Activated T-helper 17 cell treated with anti-CD3 and anti-CD28 coated beads, Interleukin-2, amount 50 U/mL, for 72 hours (primary cell): ENCODE measurements at regions not wholly inside any gene's neighbourhood (a gene's known extent, or its start where the extent isn't known, plus 50 kb on each side); places are given as distances from the start of the nearest gene placed in this dataset.

Experiments used
- ATAC-seq: fragments of 150-1000 bp; cut with Tn5 transposase; replicated peaks from 2 replicates; pipeline ENCODE4 v1.10.0; 2021; ENCODE audit warnings: mild to moderate bottlenecking, moderate library complexity
- H3K27ac Mint-ChIP-seq: one replicate; pipeline ENCODE4 v1.8.0; 2022; ENCODE audit warnings: mixed read lengths
- H3K27me3 Mint-ChIP-seq: one replicate; pipeline ENCODE4 v1.8.0; 2022; ENCODE audit warnings: mixed read lengths
- H3K36me3 Mint-ChIP-seq: one replicate; pipeline ENCODE4 v1.8.0; 2022; ENCODE audit warnings: low read depth, mild to moderate bottlenecking, mixed read lengths
- H3K4me1 Mint-ChIP-seq: one replicate; pipeline ENCODE4 v1.8.0; 2022; ENCODE audit warnings: mixed read lengths
- H3K4me3 Mint-ChIP-seq: one replicate; pipeline ENCODE4 v1.8.0; 2022; ENCODE audit warnings: mild to moderate bottlenecking, mixed read lengths
- H3K9me3 Mint-ChIP-seq: one replicate; pipeline ENCODE4 v1.8.0; 2022; ENCODE audit warnings: mixed read lengths

GRCh38 chr14:98474900-98475299, 797.1 kb downstream of the BCL11B start:
- Mint-ChIP-seq H3K4me1 (no peaks in the 10 kb centered on the region), H3K9me3 (no peaks in the 10 kb centered on the region), H3K27ac (no peak overlapping the region), H3K27me3 (no peaks in the 10 kb centered on the region), H3K4me3 (no peak overlapping the region), H3K36me3 (no peaks in the 10 kb centered on the region)
- ATAC-seq, result no peak

- no peak overlapping the region for H3K27ac Mint-ChIP-seq
- no peaks in the 10 kb centered on the region for H3K36me3 Mint-ChIP-seq
- no peak for ATAC-seq
- H3K9me3 Mint-ChIP-seq, result no peaks in the 10 kb centered on the region
- no peak overlapping the region for H3K4me3 Mint-ChIP-seq
- H3K27me3 Mint-ChIP-seq, result no peaks in the 10 kb centered on the region
- H3K4me1 Mint-ChIP-seq, result no peaks in the 10 kb centered on the region
These were observed 794.1 kb downstream of the BCL11B start for GRCh38 chr14:98477935-98478334.

GRCh38 chr14:98489115-98489514, 782.9 kb downstream of the BCL11B start:
- peak; percentile 44 for ATAC-seq
- Mint-ChIP-seq H3K36me3 (no peaks in the 10 kb centered on the region), H3K4me3 (no peak overlapping the region), H3K4me1 (no peaks in the 10 kb centered on the region), H3K27me3 (no peaks in the 10 kb centered on the region), H3K27ac (no peak overlapping the region), H3K9me3 (peaks cover 16% of the 10 kb centered on the region)

GRCh38 chr14:98494582-98494981, 777.4 kb downstream of the BCL11B start:
- peak; percentile 99 for ATAC-seq
- Mint-ChIP-seq H3K27ac (peak overlapping the region; percentile 68), H3K9me3 (no peaks in the 10 kb centered on the region), H3K4me1 (peaks cover 8% of the 10 kb centered on the region), H3K27me3 (no peaks in the 10 kb centered on the region), H3K4me3 (no peak overlapping the region), H3K36me3 (no peaks in the 10 kb centered on the region)

- no peaks in the 10 kb centered on the region for H3K36me3 Mint-ChIP-seq
- peaks cover 8% of the 10 kb centered on the region for H3K4me1 Mint-ChIP-seq
- no peaks in the 10 kb centered on the region for H3K27me3 Mint-ChIP-seq
- H3K27ac Mint-ChIP-seq, result no peak overlapping the region
- no peak overlapping the region for H3K4me3 Mint-ChIP-seq
- H3K9me3 Mint-ChIP-seq, result no peaks in the 10 kb centered on the region
- ATAC-seq, result no peak
These were observed 773.7 kb downstream of the BCL11B start for GRCh38 chr14:98498019-98498885.

GRCh38 chr14:98501335-98501734, 770.7 kb downstream of the BCL11B start:
- Mint-ChIP-seq H3K4me1 (no peaks in the 10 kb centered on the region), H3K27ac (no peak overlapping the region), H3K4me3 (no peak overlapping the region), H3K27me3 (no peaks in the 10 kb centered on the region), H3K36me3 (no peaks in the 10 kb centered on the region), H3K9me3 (no peaks in the 10 kb centered on the region)
- no peak for ATAC-seq

GRCh38 chr14:98501836-98502235, 770.2 kb downstream of the BCL11B start:
- H3K27me3 Mint-ChIP-seq, result no peaks in the 10 kb centered on the region

GRCh38 chr14:98503086-98503815, 768.7 kb downstream of the BCL11B start:
- no peaks in the 10 kb centered on the region for H3K4me1 Mint-ChIP-seq
- no peaks in the 10 kb centered on the region for H3K27me3 Mint-ChIP-seq
- H3K4me3 Mint-ChIP-seq, result no peak overlapping the region
- H3K36me3 Mint-ChIP-seq, result no peaks in the 10 kb centered on the region
- ATAC-seq, result no peak
- peaks cover 4% of the 10 kb centered on the region for H3K9me3 Mint-ChIP-seq
- H3K27ac Mint-ChIP-seq, result no peak overlapping the region

More at GRCh38 chr14:98501836-98502235, 770.2 kb downstream of the BCL11B start:
- H3K27ac Mint-ChIP-seq, result no peak overlapping the region
- H3K36me3 Mint-ChIP-seq, result no peaks in the 10 kb centered on the region
- no peak overlapping the region for H3K4me3 Mint-ChIP-seq
- no peak for ATAC-seq
- H3K4me1 Mint-ChIP-seq, result no peaks in the 10 kb centered on the region
- H3K9me3 Mint-ChIP-seq, result no peaks in the 10 kb centered on the region

- peaks cover 6% of the 10 kb centered on the region for H3K4me1 Mint-ChIP-seq
- H3K9me3 Mint-ChIP-seq, result peaks cover 4% of the 10 kb centered on the region
- no peak overlapping the region for H3K4me3 Mint-ChIP-seq
- no peaks in the 10 kb centered on the region for H3K27me3 Mint-ChIP-seq
- no peak for ATAC-seq
- H3K36me3 Mint-ChIP-seq, result no peaks in the 10 kb centered on the region
- H3K27ac Mint-ChIP-seq, result no peak overlapping the region
These were observed 764.7 kb downstream of the BCL11B start for GRCh38 chr14:98507264-98507663.

- peak; percentile 38 for ATAC-seq
- peaks cover 21% of the 10 kb centered on the region for H3K4me1 Mint-ChIP-seq
- no peak overlapping the region for H3K27ac Mint-ChIP-seq
- no peak overlapping the region for H3K4me3 Mint-ChIP-seq
- peaks cover 8% of the 10 kb centered on the region for H3K9me3 Mint-ChIP-seq
- H3K27me3 Mint-ChIP-seq, result no peaks in the 10 kb centered on the region
- no peaks in the 10 kb centered on the region for H3K36me3 Mint-ChIP-seq
These were observed 761.6 kb downstream of the BCL11B start for GRCh38 chr14:98510392-98510791.

- H3K36me3 Mint-ChIP-seq, result no peaks in the 10 kb centered on the region
- H3K4me3 Mint-ChIP-seq, result peak overlapping the region; percentile 75
- peaks cover 3% of the 10 kb centered on the region for H3K9me3 Mint-ChIP-seq
- peak; percentile 79 for ATAC-seq
- peak overlapping the region; percentile 14 for H3K27ac Mint-ChIP-seq
- H3K27me3 Mint-ChIP-seq, result no peaks in the 10 kb centered on the region
- peaks cover 21% of the 10 kb centered on the region for H3K4me1 Mint-ChIP-seq
These were observed 759.3 kb downstream of the BCL11B start for GRCh38 chr14:98512501-98513251.

- no peaks in the 10 kb centered on the region for H3K36me3 Mint-ChIP-seq
- peaks cover 21% of the 10 kb centered on the region for H3K4me1 Mint-ChIP-seq
- peak overlapping the region; percentile 14 for H3K27ac Mint-ChIP-seq
- peak overlapping the region; percentile 75 for H3K4me3 Mint-ChIP-seq
- H3K9me3 Mint-ChIP-seq, result peaks cover 3% of the 10 kb centered on the region
- ATAC-seq, result peak; percentile 46
- no peaks in the 10 kb centered on the region for H3K27me3 Mint-ChIP-seq
These were observed 758.4 kb downstream of the BCL11B start for GRCh38 chr14:98513558-98513957.

GRCh38 chr14:98514016-98514415, 758.0 kb downstream of the BCL11B start:
- H3K4me3 Mint-ChIP-seq, result no peak overlapping the region
- H3K4me1 Mint-ChIP-seq, result peaks cover 21% of the 10 kb centered on the region
- H3K27ac Mint-ChIP-seq, result peak overlapping the region; percentile 14
- H3K9me3 Mint-ChIP-seq, result peaks cover 3% of the 10 kb centered on the region
- ATAC-seq, result no peak
- no peaks in the 10 kb centered on the region for H3K27me3 Mint-ChIP-seq
- no peaks in the 10 kb centered on the region for H3K36me3 Mint-ChIP-seq

- Mint-ChIP-seq H3K9me3 (peaks cover 11% of the 10 kb centered on the region), H3K27ac (no peak overlapping the region), H3K4me3 (no peak overlapping the region), H3K4me1 (peaks cover 7% of the 10 kb centered on the region), H3K27me3 (no peaks in the 10 kb centered on the region), H3K36me3 (no peaks in the 10 kb centered on the region)
- no peak for ATAC-seq
These were observed 735.7 kb downstream of the BCL11B start for GRCh38 chr14:98536256-98536655.
